K562 (cell line): ENCODE measurements at regions not wholly inside any gene's neighbourhood (a gene's known extent, or its start where the extent isn't known, plus 50 kb on each side); places are given as distances from the start of the nearest gene placed in this dataset.
"Not testable (repeated sequence)": the region's sequence is repeated elsewhere in the genome, so short reads cannot be mapped to it uniquely, and the experiment has no call there.

Experiments used
- ATAC-seq: fragments of 200-7000 bp; cut with Tn5 transposase; 3 replicates; pipeline ENCODE4 v1.9.1; 2020; ENCODE audit warnings: moderate library complexity
- BruUV-seq: library from RNA; stranded (reverse); fragments of 400-500 nt; replicated peaks from 2 replicates; lab custom pipeline; 2021; lab: Mats Ljungman, UMichigan
- CTCF ChIA-PET: fragments of 300-600 bp; formaldehyde crosslinking; extraction: SDS; loops from one replicate; lab custom pipeline; 2021; ENCODE audit warnings: low intra/inter-chr PET ratio; lab: Yijun Ruan, JAX
- POLR2A ChIA-PET: fragments of 300-600, 350-650 bp; sonication (Branson Sonifier 250); formaldehyde crosslinking; extraction: SDS; loops from one replicate; lab custom pipeline; 2021; ENCODE audit warnings: antibody characterized with exemption, inconsistent platforms; lab: Yijun Ruan, JAX
- DNase-seq, 4 experiments: peaks; one replicate each; pipeline versions ENCODE4 v3.0.0 to v3.0.0-alpha.2; 2011 to 2018; ENCODE audit warnings: low spot score in 3 of 4, mixed read lengths in 3 of 4; ENCODE audit errors: extremely low read depth in 1 of 4
- FAIRE-seq: peaks from 2 replicates; lab custom pipeline; 2011; peaks lifted over from hg19 to GRCh38; lab: Jason Lieb, UNC
- H2AFZ ChIP-seq: 2 replicates; pipeline ENCODE4 v1.6.0; 2011; ENCODE audit warnings: low read depth, low read length, control low read depth, inconsistent platforms
- H3K27ac ChIP-seq: fragments of 200-600 bp; 3 replicates; pipeline ENCODE4 v1.8.0; 2011; ENCODE audit warnings: low read depth, mild to moderate bottlenecking, control low read depth, inconsistent platforms, low read length, moderate library complexity, mixed read lengths; ENCODE audit errors: extremely low read depth
- H3K27me3 ChIP-seq, 2 experiments: fragments of 300-600 bp in 1 of 2; 2 replicates in 1 of 2; 3 replicates in 1 of 2; pipeline versions ENCODE4 v1.6.0 to v1.8.0; 2011; ENCODE audit warnings: inconsistent platforms in 2 of 2, low read length in 2 of 2, mild to moderate bottlenecking in 1 of 2, mixed read lengths in 1 of 2, moderate library complexity in 1 of 2; ENCODE audit not compliant: control insufficient read depth in 2 of 2, insufficient read depth in 2 of 2
- H3K36me3 ChIP-seq: fragments of 300-600 bp; 3 replicates; pipeline ENCODE4 v1.8.0; 2011; ENCODE audit warnings: mild to moderate bottlenecking, low read length, inconsistent platforms; ENCODE audit not compliant: control insufficient read depth, insufficient read depth
- H3K4me1 ChIP-seq, 2 experiments: fragments of 200-600 bp in 1 of 2; replicated peaks in 1 of 2; 2 replicates in 1 of 2; 3 replicates in 1 of 2; pipeline versions ENCODE4 v1.5.1 to v1.8.0; 2011; ENCODE audit warnings: inconsistent platforms in 2 of 2, low read length in 2 of 2, mild to moderate bottlenecking in 1 of 2, mixed read lengths in 1 of 2, moderate library complexity in 1 of 2; ENCODE audit not compliant: control insufficient read depth in 2 of 2, insufficient read depth in 2 of 2
- H3K4me2 ChIP-seq: 2 replicates; pipeline ENCODE4 v1.6.1; 2011; ENCODE audit warnings: low read length, control low read depth, inconsistent platforms, mixed read lengths; ENCODE audit not compliant: insufficient read depth
- H3K4me3 ChIP-seq: fragments of 200-600 bp; sonication (generic), shearing (Covaris generic); 2 replicates; pipeline ENCODE4 v1.5.1; 2016; ENCODE audit warnings: control low read depth, inconsistent platforms
- H3K79me2 ChIP-seq: fragments of 200-600 bp; 3 replicates; pipeline ENCODE4 v1.8.0; 2011; ENCODE audit warnings: low read length, inconsistent platforms; ENCODE audit not compliant: control insufficient read depth, insufficient read depth
- H3K9ac ChIP-seq, 2 experiments: 2 replicates each; pipeline versions ENCODE4 v1.6.0 to v1.6.1; 2011; ENCODE audit warnings: low read depth in 2 of 2, low read length in 2 of 2, control low read depth in 1 of 2, inconsistent platforms in 1 of 2, mild to moderate bottlenecking in 1 of 2, mixed read lengths in 1 of 2; ENCODE audit not compliant: insufficient read depth in 1 of 2
- H3K9me1 ChIP-seq: one replicate; pipeline ENCODE4 v1.6.0; 2011; ENCODE audit warnings: inconsistent platforms, mild to moderate bottlenecking, low read length, moderate library complexity; ENCODE audit not compliant: control insufficient read depth, insufficient read depth
- H3K9me3 ChIP-seq: replicated peaks from 2 replicates; pipeline ENCODE4 v1.5.1; 2011; ENCODE audit warnings: low read depth, low read length, inconsistent platforms; ENCODE audit not compliant: control insufficient read depth, insufficient read depth
- H4K20me1 ChIP-seq: replicated peaks from 2 replicates; pipeline ENCODE4 v1.6.1; 2011; ENCODE audit warnings: low read length, inconsistent platforms, mixed read lengths; ENCODE audit not compliant: control insufficient read depth, insufficient read depth
- E2F8 ChIP-seq: fragments of 450-650 bp; IDR thresholded peaks from 2 replicates; pipeline ENCODE4 v1.7.1; 2018; ENCODE audit warnings: mild to moderate bottlenecking, low read depth; ENCODE audit not compliant: partially characterized antibody
- ESRRA ChIP-seq: fragments of 450-650 bp; IDR thresholded peaks from 2 replicates; pipeline ENCODE4 v1.6.1; 2014; ENCODE audit warnings: low read depth, mild to moderate bottlenecking, moderate library complexity, borderline replicate concordance
- FOXK2 ChIP-seq, 2 experiments: fragments of 450-650 bp; IDR thresholded peaks in 1 of 2; conservative IDR thresholded peaks in 1 of 2; 2 replicates each; pipeline ENCODE4 v1.6.1; 2016; ENCODE audit warnings: low read depth in 2 of 2, mild to moderate bottlenecking in 1 of 2
- THAP7 ChIP-seq: fragments of 250-450 bp; sonication (Bioruptor Pico); IDR thresholded peaks from 2 replicates; pipeline ENCODE4 v1.5.0; 2021
- WGBS: fragments of 100-300 bp; shearing (Covaris generic); methylation state at CpG from one replicate; pipeline ENCODE4 v1.1.6; 2016; ENCODE audit warnings: low coverage, mixed read lengths; ENCODE audit not compliant: insufficient coverage; ENCODE audit errors: missing lambda C conversion rate; 5-methylcytosine and 5-hydroxymethylcytosine counted together
- in situ Hi-C: fragments of 300-500 bp; cut with MboI; formaldehyde crosslinking; loops from 4 replicates; pipeline ENCODE4 v1.15.0; 2018; ENCODE audit warnings: inconsistent platforms, mixed read lengths
- intact Hi-C: fragments of 100-400 bp; cut with micrococcal nuclease; formaldehyde crosslinking; loops from 2 replicates; pipeline ENCODE4 v1.14.2; 2022

- H3K9ac ChIP-seq = no peak overlapping the region
- no peaks in the 10 kb centered on the region for H4K20me1 ChIP-seq
- FAIRE-seq (no peak), DNase-seq (no peak), ATAC-seq (no peak)
- H3K4me2 ChIP-seq = no peak overlapping the region
- TF ChIP-seq FOXK2 (conservative IDR thresholded peaks at IDR 0.05 in 1 of 2, IDR thresholded peaks at IDR 0.05 in 1 of 2; ENCODE audit: low read depth in 2 of 2) (no peak), THAP7 (CRISPR knock-in tag) (no peak), E2F8 (no peak), ESRRA (no peak)
- H3K4me3 ChIP-seq = no peak overlapping the region
- H3K4me1 ChIP-seq = no peaks in the 10 kb centered on the region
- POLR2A ChIA-PET = no interaction called here
- intact Hi-C loops (no loop called here), in situ Hi-C loops (no loop called here)
- H2AFZ ChIP-seq = no peak overlapping the region
- H3K27ac ChIP-seq = no peak overlapping the region
- H3K79me2 ChIP-seq = no peaks in the 10 kb centered on the region
- no peaks in the 10 kb centered on the region for H3K36me3 ChIP-seq
- CTCF ChIA-PET = no interaction called here
- H3K27me3 ChIP-seq = no peaks in the 10 kb centered on the region
- no TSS peak for BruUV-seq
- no peaks in the 10 kb centered on the region for H3K9me1 ChIP-seq
- no peaks in the 10 kb centered on the region for H3K9me3 ChIP-seq
Measured at GRCh38 chr3:144818973-144819372, 847.4 kb downstream of the DIPK2A start.

- CTCF ChIA-PET, H3K36me3 ChIP-seq, H3K79me2 ChIP-seq, H3K4me3 ChIP-seq, H3K4me2 ChIP-seq, H3K4me1 ChIP-seq, H3K9me1 ChIP-seq, ATAC-seq, in situ Hi-C loops, H4K20me1 ChIP-seq, POLR2A ChIA-PET, BruUV-seq, H3K9ac ChIP-seq, FAIRE-seq, H3K27ac ChIP-seq, H2AFZ ChIP-seq, H3K9me3 ChIP-seq, DNase-seq, intact Hi-C loops, H3K27me3 ChIP-seq: not testable (repeated sequence)
- WGBS = 0% methylated on average over 1 of the region's 2 CpGs
Measured at GRCh38 chr3:144820232-144820631, 848.6 kb downstream of the DIPK2A start.
